ENCODE measurements at regions not wholly inside any gene's neighbourhood (a gene's known extent, or its start where the extent isn't known, plus 50 kb on each side); places are given as distances from the start of the nearest gene placed in this dataset.

GRCh38 chr3:139778682-139779233 is 101.0 kb upstream of the NMNAT3 start:
- DNase-seq = no peak

DNA sequence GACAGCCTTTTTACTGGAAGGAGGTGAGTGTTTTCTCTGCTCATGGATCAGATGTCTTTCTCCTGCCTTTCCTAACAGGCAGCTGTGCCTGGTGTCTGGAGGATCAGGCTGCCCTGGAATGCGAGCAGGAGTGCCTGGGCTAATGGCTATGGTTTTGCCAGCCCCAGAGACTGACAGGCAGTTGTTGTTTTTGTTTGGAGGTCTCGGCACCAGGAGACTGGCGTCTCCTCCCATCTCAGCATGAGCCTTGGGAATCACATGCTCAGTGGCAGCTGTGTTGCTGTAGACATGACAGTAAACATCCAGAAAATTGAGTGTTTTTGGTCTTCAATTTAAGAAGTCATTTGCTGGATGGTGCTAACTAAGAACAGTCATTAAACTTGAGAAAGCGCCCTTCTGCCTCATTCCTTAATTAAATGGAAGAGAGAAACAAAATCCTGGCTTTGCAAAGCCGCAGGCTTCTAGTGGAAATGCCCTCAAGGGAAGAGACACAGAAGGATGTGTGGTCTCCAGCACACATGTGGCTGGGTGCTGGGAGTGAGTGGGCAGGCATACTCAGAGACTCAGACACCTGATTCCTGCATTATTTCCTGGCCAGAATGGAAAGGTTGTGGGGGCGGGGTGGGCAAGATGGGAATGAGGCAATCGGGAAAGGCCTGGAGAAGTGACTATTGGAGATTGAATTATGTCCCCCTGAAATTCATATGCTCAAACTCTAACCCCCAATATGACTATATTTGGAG is 97.0 kb upstream of the NMNAT3 start:
- no peak for DNase-seq

DNA sequence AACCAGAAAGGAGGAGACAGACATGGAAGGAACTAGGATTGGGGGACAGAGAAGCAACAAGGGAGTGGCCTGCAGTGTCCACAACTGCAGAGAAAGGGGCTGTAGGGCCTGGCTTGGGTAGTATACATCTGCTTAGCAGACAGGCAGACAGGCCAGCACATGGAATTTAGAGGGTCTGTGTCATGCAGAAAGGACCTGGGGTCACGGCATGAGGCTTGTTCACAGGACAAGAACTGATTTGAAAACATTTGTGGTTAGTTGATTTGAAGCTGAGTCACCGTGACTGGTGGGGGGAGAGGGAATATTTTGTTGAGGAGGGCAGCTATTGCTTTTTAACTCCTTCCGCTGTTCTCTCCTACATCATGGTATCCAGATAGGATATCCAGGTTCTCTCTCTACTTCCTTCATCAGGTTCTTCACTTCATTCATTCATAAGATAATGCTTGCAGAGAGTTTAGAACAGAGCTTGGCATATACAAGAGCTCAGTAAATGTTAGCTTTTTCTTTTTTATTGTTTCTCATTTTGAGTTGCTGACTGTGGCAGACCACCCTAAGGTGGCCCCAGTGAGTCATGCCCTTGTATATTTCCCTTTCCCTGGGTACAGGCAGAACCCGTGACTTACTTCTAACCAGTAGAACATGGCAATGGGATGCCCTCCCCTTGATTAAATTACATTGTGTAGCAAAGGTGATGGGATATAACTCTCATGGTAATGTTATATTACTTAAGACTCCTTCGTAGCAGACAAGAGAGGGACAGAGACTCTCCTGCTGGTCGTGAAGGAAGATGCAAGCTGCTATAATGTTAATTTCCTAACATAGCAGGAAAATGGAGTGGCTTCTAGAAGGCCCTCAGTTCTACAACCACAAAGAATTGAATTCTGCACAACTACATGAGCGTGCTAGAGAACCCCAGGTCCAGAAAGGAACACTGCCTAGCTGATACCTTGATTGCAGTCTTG is 95.0 kb upstream of the NMNAT3 start:
- no peak for DNase-seq

- DNase-seq = no peak
These were observed 93.6 kb upstream of the NMNAT3 start for GRCh38 chr3:139771331-139771730.

- DNase-seq = no peak
These were observed 92.8 kb upstream of the NMNAT3 start for GRCh38 chr3:139770577-139770976.

DNA sequence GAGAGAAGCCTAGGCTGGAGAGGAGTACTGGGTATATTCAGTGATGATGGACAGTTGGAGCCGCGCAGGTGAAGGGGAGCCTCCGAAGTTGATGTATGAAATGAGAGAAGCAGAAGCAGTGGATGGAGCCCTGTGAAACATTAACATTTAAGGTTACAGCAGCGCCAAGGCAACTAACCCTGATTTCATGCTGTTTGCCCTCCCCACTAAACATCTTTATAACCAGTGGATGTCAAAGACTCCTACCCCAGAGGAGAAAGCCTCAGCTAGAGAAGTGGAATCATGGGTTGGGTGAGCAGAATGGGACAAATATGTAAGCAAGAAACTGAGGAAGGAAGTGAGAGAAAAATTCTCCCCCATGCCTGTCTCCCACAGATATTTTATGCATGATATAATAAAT is 92.0 kb upstream of the NMNAT3 start:
- no peak for DNase-seq

DNA sequence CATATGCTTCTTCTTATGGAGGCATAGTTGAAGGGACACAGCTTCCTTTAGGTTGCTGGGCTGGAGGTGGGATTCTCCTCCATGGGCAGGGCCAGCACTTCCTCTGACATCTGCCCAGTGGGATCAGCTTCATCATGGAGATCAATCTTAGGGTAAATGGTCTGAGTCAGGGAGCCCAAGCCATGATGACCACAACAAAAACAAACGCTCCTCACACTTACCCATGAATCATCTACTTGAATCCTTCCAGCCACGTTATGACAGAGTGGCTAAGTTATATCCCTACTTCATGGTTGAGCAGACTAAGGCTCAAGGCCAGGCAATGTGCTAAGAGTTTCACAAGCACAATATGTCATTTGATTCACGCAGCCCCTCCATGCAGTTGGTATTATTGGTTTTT is 87.2 kb upstream of the NMNAT3 start:
- DNase-seq = no peak

GRCh38 chr3:139764069-139764905 is 86.5 kb upstream of the NMNAT3 start:
- no peak for DNase-seq

GRCh38 chr3:139762302-139762701 is 84.5 kb upstream of the NMNAT3 start:
- DNase-seq = no peak

DNA sequence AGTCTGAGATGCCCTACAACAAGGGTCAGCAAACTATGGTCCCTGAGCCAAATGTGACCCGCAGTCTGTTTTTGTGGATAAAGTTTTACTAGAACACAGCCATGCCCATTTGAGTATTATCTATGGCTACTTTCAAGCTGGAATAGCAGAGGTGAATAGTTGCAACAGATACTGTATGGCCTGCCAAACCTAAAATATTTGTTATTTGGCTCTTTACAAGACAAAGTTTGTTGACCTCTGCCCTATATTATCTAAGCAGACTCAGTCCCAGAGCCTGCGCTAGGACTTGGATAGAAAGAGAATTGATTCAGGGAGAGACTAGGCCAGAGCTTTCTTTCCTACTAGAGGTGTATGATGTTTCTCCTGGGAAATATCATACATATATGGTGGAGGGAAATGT is 81.7 kb upstream of the NMNAT3 start:
- DNase-seq = no peak

GRCh38 chr3:139758654-139759291 is 81.0 kb upstream of the NMNAT3 start:
- DNase-seq = no peak

DNA sequence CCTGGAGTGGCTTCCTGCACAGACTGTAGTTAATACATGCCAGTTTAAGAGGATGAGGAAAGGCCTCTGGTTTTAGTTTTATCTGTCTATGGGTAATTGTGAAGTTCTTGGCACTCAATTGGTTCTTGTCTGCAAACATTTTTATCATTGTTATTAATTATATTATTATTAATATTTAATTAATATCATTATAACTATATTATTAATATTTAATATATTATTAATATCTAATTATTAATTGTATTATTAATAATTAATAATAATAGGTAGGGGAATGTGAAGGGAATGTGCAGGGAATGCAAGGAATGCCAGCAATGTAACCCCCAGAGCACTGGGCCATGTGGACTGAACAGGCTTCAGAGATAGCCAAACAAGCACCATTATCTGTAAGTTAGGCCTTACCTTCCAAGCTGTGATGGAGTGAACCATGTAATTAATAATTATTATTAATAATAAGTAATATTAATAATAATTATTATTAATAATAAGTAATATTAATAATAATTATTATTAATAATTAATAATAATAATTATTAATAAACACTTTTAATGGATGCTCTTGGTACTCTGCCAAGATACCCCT is 79.8 kb upstream of the NMNAT3 start:
- DNase-seq = no peak

- no peak for DNase-seq
These were observed 78.8 kb upstream of the NMNAT3 start for GRCh38 chr3:139756529-139757103.

- DNase-seq = no peak
These were observed 77.8 kb upstream of the NMNAT3 start for GRCh38 chr3:139755551-139755950.

DNA sequence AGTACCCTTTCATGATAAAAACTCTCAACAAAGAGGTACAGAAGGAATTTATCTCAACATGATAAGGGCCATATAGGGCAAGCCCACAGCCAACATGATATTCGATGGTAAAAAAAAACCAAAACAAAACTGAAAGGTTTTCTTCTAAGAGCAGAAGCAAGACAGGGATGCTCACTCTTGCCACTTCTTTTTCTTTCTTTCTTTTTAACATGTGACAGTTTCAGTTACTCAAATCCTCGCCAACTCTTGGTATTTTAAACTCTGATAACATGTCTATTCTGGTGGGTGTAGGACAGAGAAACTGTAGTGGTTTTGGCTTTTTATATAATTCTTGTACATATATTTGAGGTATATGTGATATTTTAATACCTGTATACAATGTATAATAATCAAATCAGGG is 74.0 kb upstream of the NMNAT3 start:
- no peak for DNase-seq

DNA sequence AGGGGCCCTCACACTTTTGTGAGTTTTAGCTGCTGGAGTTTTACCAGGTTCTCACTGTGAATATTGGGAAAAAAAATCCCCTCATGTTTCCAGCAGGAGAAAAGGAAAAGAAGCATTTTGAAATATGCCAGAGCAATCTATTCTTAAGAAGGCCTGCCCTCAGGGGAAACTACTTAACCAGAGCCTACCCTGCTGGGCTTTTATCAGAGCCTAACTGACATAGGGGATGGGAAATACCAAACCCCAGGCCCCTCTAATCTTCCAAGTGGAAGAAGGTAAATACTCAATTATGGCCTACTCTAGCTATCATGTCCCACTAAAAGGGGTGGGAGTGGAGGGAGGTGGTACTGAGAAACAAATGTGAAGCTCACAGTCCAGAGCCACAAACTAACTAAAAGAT is 68.7 kb upstream of the NMNAT3 start:
- no peak for DNase-seq

GRCh38 chr3:139745831-139746230 is 68.1 kb upstream of the NMNAT3 start:
- no peak for DNase-seq

GRCh38 chr3:139738697-139739096 is 60.9 kb upstream of the NMNAT3 start:
- no peak for DNase-seq

GRCh38 chr3:139737682-139738361 is 60.0 kb upstream of the NMNAT3 start:
- DNase-seq = no peak

DNA sequence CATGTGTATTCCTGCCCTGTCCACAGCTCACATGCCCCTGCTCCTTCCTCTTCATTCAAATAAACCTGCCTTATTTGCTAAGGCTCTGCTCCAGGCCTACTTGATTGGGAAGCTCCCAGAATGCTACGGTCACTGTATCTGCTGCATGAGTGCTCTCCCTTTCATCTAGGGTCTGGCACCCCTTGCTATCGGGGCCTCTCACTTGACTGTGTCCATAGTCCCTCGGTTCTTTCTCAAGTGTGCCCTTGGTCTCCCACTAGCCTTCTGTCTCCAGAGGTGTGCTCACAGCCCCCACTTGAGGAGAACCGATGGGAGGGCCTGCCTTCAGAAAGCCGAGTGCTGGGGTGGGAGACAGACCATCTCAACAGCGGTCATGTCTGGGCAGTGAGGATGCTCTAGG is 57.4 kb upstream of the NMNAT3 start:
- DNase-seq = no peak

- no peak for DNase-seq
These were observed 55.0 kb upstream of the NMNAT3 start for GRCh38 chr3:139732729-139733128.
